Spleen (tissue), 11 donors: ENCODE measurements at regions not wholly inside any gene's neighbourhood (a gene's known extent, or its start where the extent isn't known, plus 50 kb on each side); places are given as distances from the start of the nearest gene placed in this dataset.

Experiments used
- DNase-seq: peaks from one replicate; pipeline ENCODE4 v3.0.0-alpha.2; 2020
- H3K27ac ChIP-seq, 8 donors: fragments of 200-600 bp; sonication (generic) in 7 of 8; 1 replicate in 4 of 8; 2 replicates in 4 of 8; pipeline versions ENCODE4 v1.5.0 to v1.8.0; 2016 to 2021; ENCODE audit warnings: inconsistent platforms in 4 of 8, mild to moderate bottlenecking in 4 of 8, moderate library complexity in 1 of 8
- H3K27me3 ChIP-seq, 7 donors: fragments of 200-600 bp; sonication (generic) in 6 of 7; replicated peaks in 1 of 7; 1 replicate in 4 of 7; 2 replicates in 3 of 7; pipeline versions ENCODE4 v1.5.0 to v1.8.0; 2016 to 2021; ENCODE audit warnings: inconsistent platforms in 3 of 7, mild to moderate bottlenecking in 1 of 7
- H3K36me3 ChIP-seq, 6 donors: fragments of 200-600 bp; sonication (generic) in 5 of 6; 1 replicate in 4 of 6; 2 replicates in 2 of 6; pipeline versions ENCODE4 v1.5.0 to v1.8.0; 2016 to 2021; ENCODE audit warnings: inconsistent platforms in 2 of 6
- H3K4me1 ChIP-seq, 6 donors: fragments of 200-600 bp; sonication (generic) in 5 of 6; 1 replicate in 3 of 6; 2 replicates in 3 of 6; pipeline versions ENCODE4 v1.5.0 to v1.8.0; 2016 to 2021; ENCODE audit warnings: inconsistent platforms in 3 of 6
- H3K4me3 ChIP-seq, 8 donors: fragments of 200-600 bp; sonication (generic) in 7 of 8; 1 replicate in 4 of 8; 2 replicates in 4 of 8; pipeline versions ENCODE4 v1.5.0 to v1.8.0; 2016 to 2021; ENCODE audit warnings: inconsistent platforms in 4 of 8, mild to moderate bottlenecking in 4 of 8, moderate library complexity in 2 of 8
- H3K9me3 ChIP-seq, 8 donors: fragments of 200-600 bp; sonication (generic) in 7 of 8; 1 replicate in 4 of 8; 2 replicates in 4 of 8; pipeline versions ENCODE4 v1.5.0 to v1.8.0; 2016 to 2021; ENCODE audit warnings: inconsistent platforms in 4 of 8
- POLR2A ChIP-seq, 3 donors: fragments of 450-650 bp; IDR thresholded peaks; one replicate each; pipeline ENCODE4 v1.5.1; 2017; ENCODE audit warnings: antibody characterized with exemption in 3 of 3, mild to moderate bottlenecking in 1 of 3
- POLR2AphosphoS5 ChIP-seq, 3 donors: sonication (generic); formaldehyde crosslinking; IDR thresholded peaks; one replicate each; pipeline ENCODE4 v1.5.1; 2017; ENCODE audit warnings: antibody characterized with exemption in 3 of 3
- WGBS, 5 donors: extraction: QIAGEN DNeasy Blood & Tissue Kit in 3 of 5; methylation state at CpG; one replicate each; pipeline versions ENCODE4 v1.1.5 to v1.1.7; 2013 to 2018; 5-methylcytosine and 5-hydroxymethylcytosine counted together
- intact Hi-C: fragments of 100-400 bp; cut with DNase I; formaldehyde crosslinking; loops from one replicate; pipeline ENCODE4 v1.15.0; 2023; ENCODE audit warnings: low total_unique reads
- TF ChIP-seq, protein P1 (sequence below), 11 experiments: fragments of 200-600 bp in 7 of 11; fragments of 450-650 bp in 4 of 11; sonication (generic) in 4 of 11; IDR thresholded peaks in 8 of 11; conservative IDR thresholded peaks in 3 of 11; 1 replicate in 7 of 11; 2 replicates in 4 of 11; pipeline versions ENCODE4 v1.4.0 to v1.8.0; 2016 to 2021; ENCODE audit warnings: antibody characterized with exemption in 11 of 11, inconsistent platforms in 4 of 11, mild to moderate bottlenecking in 1 of 11
- donor health status: healthy with polysubstance abuse.
- donor health status: DM: no; HTN: no; CAD: no; lungs with moderate emphysema.
- donor health status: DM: no; HTN: no; CAD: no.
- donor health status: Bipolar disorder and iron deficiency.
- donor health status: healthy.
- donor health status: DM: no; HTN: no; CAD: no.
- donor health status: DM: yes; HTN: yes; CAD: no.

DNA sequence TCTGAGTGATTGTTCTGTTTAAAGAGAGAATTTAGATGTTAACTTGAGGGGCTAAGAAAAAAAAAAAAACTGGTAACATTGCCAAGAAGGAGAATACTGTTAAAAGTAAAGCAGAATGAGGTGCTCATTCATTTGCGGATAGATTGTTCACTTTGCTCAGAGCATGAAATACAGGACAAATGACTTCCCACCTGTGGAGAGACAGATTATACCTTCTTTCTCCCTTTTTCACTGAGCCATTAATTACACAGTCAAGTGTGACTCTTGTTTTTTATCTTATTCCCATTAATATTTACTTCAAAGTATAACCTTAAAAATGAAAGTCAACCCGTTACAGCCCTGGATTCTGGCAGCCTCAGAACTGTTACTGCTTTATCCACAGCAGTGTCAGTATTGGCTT, 264.5 kb downstream of the TAF11L14 start:
- no peaks in the 10 kb centered on the region for H3K36me3 ChIP-seq
- no peaks in the 10 kb centered on the region for H3K27me3 ChIP-seq
- WGBS, 5 donors, result 46 to 62% (median 49%) methylated on average over 2 of the region's 2 CpGs
- DNase-seq, result no peak
- H3K4me1 ChIP-seq, result no peaks in the 10 kb centered on the region
- intact Hi-C loops, result no loop called here
- peaks cover 0 to 11% (median under 1%) of the 10 kb centered on the region in 8 donors for H3K9me3 ChIP-seq
- H3K4me3 ChIP-seq, result no peak overlapping the region
- no peak for TF ChIP-seq POLR2AphosphoS5 (IDR thresholded peaks at IDR 0.05)
- H3K27ac ChIP-seq, result no peak overlapping the region

DNA sequence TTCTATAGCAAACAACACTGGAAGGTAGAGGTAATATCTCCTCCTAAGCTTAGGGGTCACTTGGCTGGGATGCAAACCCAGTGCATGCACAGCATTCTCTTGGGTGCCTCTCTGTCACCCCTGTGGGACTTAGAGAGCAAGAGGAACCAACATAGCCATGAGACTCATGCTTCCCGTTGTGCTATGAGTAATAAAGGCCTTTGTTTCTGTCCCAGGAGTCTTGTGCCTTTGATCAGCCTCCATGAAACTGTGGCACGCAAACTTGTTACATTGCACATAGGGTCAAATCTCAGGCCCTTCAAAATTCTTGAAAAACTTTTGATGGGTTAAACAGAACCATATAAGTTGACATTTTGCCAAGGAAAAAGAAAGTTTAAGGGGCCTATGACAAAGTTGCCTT, 272.8 kb downstream of the TAF11L14 start:
- Histone ChIP-seq H3K4me1 (no peaks in the 10 kb centered on the region), H3K4me3 (no peak overlapping the region), H3K27ac (no peak overlapping the region), H3K36me3 (no peaks in the 10 kb centered on the region), H3K9me3 (peaks cover 0 to 28% (median 12%) of the 10 kb centered on the region in 8 donors), H3K27me3 (no peaks in the 10 kb centered on the region)
- no peak for DNase-seq
- TF ChIP-seq POLR2AphosphoS5 (IDR thresholded peaks at IDR 0.05) (no peak), POLR2A (IDR thresholded peaks at IDR 0.05) (no peak)
- TF ChIP-seq, protein P1, sequence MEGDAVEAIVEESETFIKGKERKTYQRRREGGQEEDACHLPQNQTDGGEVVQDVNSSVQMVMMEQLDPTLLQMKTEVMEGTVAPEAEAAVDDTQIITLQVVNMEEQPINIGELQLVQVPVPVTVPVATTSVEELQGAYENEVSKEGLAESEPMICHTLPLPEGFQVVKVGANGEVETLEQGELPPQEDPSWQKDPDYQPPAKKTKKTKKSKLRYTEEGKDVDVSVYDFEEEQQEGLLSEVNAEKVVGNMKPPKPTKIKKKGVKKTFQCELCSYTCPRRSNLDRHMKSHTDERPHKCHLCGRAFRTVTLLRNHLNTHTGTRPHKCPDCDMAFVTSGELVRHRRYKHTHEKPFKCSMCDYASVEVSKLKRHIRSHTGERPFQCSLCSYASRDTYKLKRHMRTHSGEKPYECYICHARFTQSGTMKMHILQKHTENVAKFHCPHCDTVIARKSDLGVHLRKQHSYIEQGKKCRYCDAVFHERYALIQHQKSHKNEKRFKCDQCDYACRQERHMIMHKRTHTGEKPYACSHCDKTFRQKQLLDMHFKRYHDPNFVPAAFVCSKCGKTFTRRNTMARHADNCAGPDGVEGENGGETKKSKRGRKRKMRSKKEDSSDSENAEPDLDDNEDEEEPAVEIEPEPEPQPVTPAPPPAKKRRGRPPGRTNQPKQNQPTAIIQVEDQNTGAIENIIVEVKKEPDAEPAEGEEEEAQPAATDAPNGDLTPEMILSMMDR (IDR thresholded peaks at IDR 0.05 in 8 of 11, conservative IDR thresholded peaks at IDR 0.05 in 3 of 11), result no peak
- 58 to 82% (median 68%) methylated on average over 2 of the region's 2 CpGs for WGBS, 5 donors
- intact Hi-C loops, result no loop called here

DNA sequence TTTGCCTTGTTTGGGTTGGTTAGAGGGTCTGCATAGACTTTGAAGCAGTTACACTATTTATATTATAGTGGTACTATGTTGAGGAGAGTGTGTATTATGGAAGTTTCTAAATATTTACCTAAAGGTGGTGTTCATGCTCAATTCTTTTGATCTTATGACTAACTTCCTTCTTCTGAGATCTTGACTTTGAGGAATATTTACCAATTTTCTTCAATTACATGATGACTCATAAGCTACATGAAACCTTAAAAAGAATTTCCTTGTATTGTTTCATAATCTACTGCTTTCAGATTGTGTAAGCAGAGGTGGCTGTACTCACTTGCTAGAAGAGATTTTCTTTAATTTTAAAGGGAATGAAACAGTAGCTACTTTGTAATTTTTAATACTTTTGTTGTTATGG, 276.1 kb downstream of the TAF11L14 start:
- Histone ChIP-seq H3K27ac (no peak overlapping the region), H3K9me3 (peaks cover 0 to 12% (median 0%) of the 10 kb centered on the region in 8 donors), H3K27me3 (no peaks in the 10 kb centered on the region), H3K4me1 (no peaks in the 10 kb centered on the region), H3K4me3 (no peak overlapping the region), H3K36me3 (no peaks in the 10 kb centered on the region)
- no peak for DNase-seq
- intact Hi-C loops, result no loop called here
- TF ChIP-seq POLR2AphosphoS5 (IDR thresholded peaks at IDR 0.05), result no peak
- TF ChIP-seq, protein P1 (IDR thresholded peaks at IDR 0.05 in 8 of 11, conservative IDR thresholded peaks at IDR 0.05 in 3 of 11), result no peak
- no peak for TF ChIP-seq POLR2A (IDR thresholded peaks at IDR 0.05)

DNA sequence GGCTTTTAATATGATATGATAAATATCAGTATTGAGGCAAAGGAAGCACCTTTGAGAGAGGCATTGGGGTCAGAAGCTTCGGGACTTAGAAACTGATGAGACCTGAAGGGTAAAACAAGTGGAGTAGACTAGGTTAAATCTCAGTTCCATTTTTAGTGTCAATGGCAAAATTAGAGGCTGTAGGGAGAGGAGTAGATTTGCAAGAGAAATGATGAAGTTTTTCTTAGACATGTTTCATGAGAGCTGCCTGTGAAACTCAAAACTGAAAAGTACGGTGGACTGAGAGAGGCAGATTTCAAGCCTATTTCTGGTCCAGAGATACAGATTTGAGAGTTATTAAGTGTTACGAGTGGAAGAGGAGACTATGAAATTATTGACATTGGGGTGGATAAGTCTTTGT, 278.5 kb downstream of the TAF11L14 start:
- Histone ChIP-seq H3K9me3 (no peaks in the 10 kb centered on the region), H3K27ac (no peak overlapping the region), H3K36me3 (no peaks in the 10 kb centered on the region), H3K4me1 (no peaks in the 10 kb centered on the region), H3K27me3 (no peaks in the 10 kb centered on the region), H3K4me3 (no peak overlapping the region)
- WGBS, 5 donors, result 68 to 93% (median 82%) methylated on average over 3 of the region's 3 CpGs
- no peak for DNase-seq
- TF ChIP-seq, protein P1 (IDR thresholded peaks at IDR 0.05 in 8 of 11, conservative IDR thresholded peaks at IDR 0.05 in 3 of 11), result no peak
- TF ChIP-seq POLR2AphosphoS5 (IDR thresholded peaks at IDR 0.05) (no peak), POLR2A (IDR thresholded peaks at IDR 0.05) (no peak)
- intact Hi-C loops, result no loop called here

DNA sequence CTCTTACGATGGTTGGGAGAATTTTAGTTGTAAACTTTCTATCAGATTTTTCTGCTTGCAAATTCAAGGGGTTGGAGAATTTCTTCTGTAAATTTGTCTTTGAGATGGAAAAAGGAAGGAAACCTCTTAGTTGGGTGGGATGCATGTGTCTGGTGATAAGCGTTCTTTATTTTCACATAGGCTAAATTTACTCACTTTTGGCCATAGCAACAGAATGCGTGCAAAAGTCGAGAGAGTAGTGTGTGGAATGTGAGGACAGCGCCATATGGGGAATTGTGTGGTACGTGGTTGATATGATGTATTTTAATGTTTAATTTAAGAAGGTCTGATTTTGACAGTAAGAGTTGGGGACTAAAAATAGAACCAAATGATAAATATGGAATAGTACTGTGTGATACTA, 282.2 kb downstream of the TAF11L14 start:
- Histone ChIP-seq H3K4me1 (no peaks in the 10 kb centered on the region), H3K4me3 (no peak overlapping the region), H3K36me3 (no peaks in the 10 kb centered on the region), H3K27me3 (no peaks in the 10 kb centered on the region), H3K27ac (no peak overlapping the region), H3K9me3 (no peaks in the 10 kb centered on the region)
- intact Hi-C loops, result no loop called here
- TF ChIP-seq POLR2A (IDR thresholded peaks at IDR 0.05), result no peak
- TF ChIP-seq, protein P1 (IDR thresholded peaks at IDR 0.05 in 8 of 11, conservative IDR thresholded peaks at IDR 0.05 in 3 of 11), result no peak
- no peak for TF ChIP-seq POLR2AphosphoS5 (IDR thresholded peaks at IDR 0.05)
- DNase-seq, result no peak
- 22 to 40% (median 27%) methylated on average over 6 of the region's 6 CpGs for WGBS, 5 donors
